Prostate gland (tissue), 2 donors: ENCODE measurements at regions not wholly inside any gene's neighbourhood (a gene's known extent, or its start where the extent isn't known, plus 50 kb on each side); places are given as distances from the start of the nearest gene placed in this dataset.

Source experiments
- CTCF ChIP-seq, 4 experiments: fragments of 200-600 bp in 2 of 4; fragments of 450-650 bp in 2 of 4; sonication (generic) in 2 of 4; IDR thresholded peaks; 1 replicate in 3 of 4; 2 replicates in 1 of 4; pipeline ENCODE4 v1.5.1; 2016 to 2019; ENCODE audit warnings: antibody characterized with exemption in 4 of 4, mild to moderate bottlenecking in 2 of 4, moderate library complexity in 2 of 4
- POLR2A ChIP-seq: fragments of 450-650 bp; IDR thresholded peaks from one replicate; pipeline ENCODE4 v1.6.1; 2016; ENCODE audit warnings: antibody characterized with exemption, mild to moderate bottlenecking
- POLR2AphosphoS5 ChIP-seq: sonication (generic); formaldehyde crosslinking; IDR thresholded peaks from one replicate; pipeline ENCODE4 v1.6.1; 2017; ENCODE audit warnings: antibody characterized with exemption

GRCh38 chr10:128571745-128572144, 445.5 kb upstream of the MKI67 start:
- TF ChIP-seq CTCF (IDR thresholded peaks at IDR 0.05) (no peak), POLR2A (no peak), POLR2AphosphoS5 (no peak)
